IMR-90 (cell line): ENCODE measurements at regions not wholly inside any gene's neighbourhood (a gene's known extent, or its start where the extent isn't known, plus 50 kb on each side); places are given as distances from the start of the nearest gene placed in this dataset.

Experiments used
- CEBPB ChIP-seq: IDR thresholded peaks from 2 replicates; pipeline ENCODE4 v1.6.1; 2012; ENCODE audit warnings: low read depth, low read length, improper control_type of control experiment
- CTCF ChIP-seq: conservative IDR thresholded peaks from 2 replicates; pipeline ENCODE4 v1.5.1; 2012; ENCODE audit warnings: mild to moderate bottlenecking, low read depth, low read length, improper control_type of control experiment
- FOS ChIP-seq: fragments of 150-350 bp; IDR thresholded peaks from 2 replicates; pipeline ENCODE4 v1.6.1; 2016; ENCODE audit warnings: low read depth, low read length
- MAFK ChIP-seq: IDR thresholded peaks from 2 replicates; pipeline ENCODE4 v1.6.1; 2012; ENCODE audit warnings: low read depth, low read length, improper control_type of control experiment
- POLR2A ChIP-seq: IDR thresholded peaks from 2 replicates; pipeline ENCODE4 v1.6.1; 2012; ENCODE audit warnings: mild to moderate bottlenecking, low read depth, low read length
- RAD21 ChIP-seq: IDR thresholded peaks from 2 replicates; pipeline ENCODE4 v1.6.1; 2012; ENCODE audit warnings: low read length, improper control_type of control experiment
- RFX5 ChIP-seq: IDR thresholded peaks from 2 replicates; pipeline ENCODE4 v1.8.0; 2012; ENCODE audit warnings: low read depth, mild to moderate bottlenecking, low read length, moderate library complexity
- SMC3 ChIP-seq: fragments of 150-350 bp; IDR thresholded peaks from 2 replicates; pipeline ENCODE4 v1.6.1; 2016; ENCODE audit warnings: low read depth, mild to moderate bottlenecking, antibody characterized with exemption, low read length, moderate library complexity

DNA sequence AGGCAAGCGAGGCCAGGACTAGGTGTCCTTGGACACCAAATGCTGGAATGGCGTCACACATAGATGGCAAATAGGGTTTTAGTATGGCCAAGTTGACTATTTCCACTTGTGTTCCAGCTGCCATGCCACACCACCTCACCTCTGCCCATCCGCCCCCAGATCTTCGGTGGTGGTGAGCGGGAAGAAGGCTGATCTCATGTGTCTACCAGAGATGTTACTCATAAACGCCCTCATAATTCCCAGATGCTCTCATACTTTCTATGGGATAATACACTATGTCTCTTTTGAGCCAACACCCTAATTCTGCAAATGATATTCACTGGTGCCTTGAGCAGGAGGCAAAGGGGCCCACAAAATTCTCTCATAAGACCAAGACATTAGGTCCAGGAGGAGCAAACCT, 281.1 kb upstream of the FN1 start:
- no peak for TF ChIP-seq RAD21
- no peak for TF ChIP-seq CEBPB
- TF ChIP-seq CTCF: no peak
- TF ChIP-seq SMC3: no peak
- no peak for TF ChIP-seq POLR2A
- TF ChIP-seq FOS: no peak
- no peak for TF ChIP-seq MAFK
- no peak for TF ChIP-seq RFX5
